Body of pancreas (tissue), 4 donors: ENCODE measurements at regions not wholly inside any gene's neighbourhood (a gene's known extent, or its start where the extent isn't known, plus 50 kb on each side); places are given as distances from the start of the nearest gene placed in this dataset.

Experiments
- CTCF ChIP-seq, 7 experiments: fragments of 450-650 bp in 4 of 7; fragments of 200-600 bp in 3 of 7; sonication (generic) in 3 of 7; IDR thresholded peaks; one replicate each; pipeline ENCODE4 v1.5.1; 2016 to 2019; ENCODE audit warnings: antibody characterized with exemption in 7 of 7
- POLR2A ChIP-seq, 3 donors: fragments of 450-650 bp; IDR thresholded peaks; one replicate each; pipeline ENCODE4 v1.6.1; 2016; ENCODE audit warnings: antibody characterized with exemption in 3 of 3, mild to moderate bottlenecking in 2 of 3

GRCh38 chr12:87575906-87576305 lies 453.3 kb downstream of the C12orf50 start:
- no peak for TF ChIP-seq CTCF (IDR thresholded peaks at IDR 0.05)
- TF ChIP-seq POLR2A (IDR thresholded peaks at IDR 0.05), result no peak
